Stimulated activated CD8-positive, alpha-beta memory T cell treated with anti-CD3 and anti-CD28 coated beads, Interleukin-2, amount 100 ng/mL, for 48 hours (primary cell): ENCODE measurements at regions not wholly inside any gene's neighbourhood (a gene's known extent, or its start where the extent isn't known, plus 50 kb on each side); places are given as distances from the start of the nearest gene placed in this dataset.
A peak's percentile ranks its signal among the peaks of the same experiment; 100 is the strongest.

Experiments used
- DNase-seq, 2 donors: peaks; one replicate each; pipeline ENCODE4 v3.0.0-alpha.2; 2020; ENCODE audit warnings: low read depth in 2 of 2

DNA sequence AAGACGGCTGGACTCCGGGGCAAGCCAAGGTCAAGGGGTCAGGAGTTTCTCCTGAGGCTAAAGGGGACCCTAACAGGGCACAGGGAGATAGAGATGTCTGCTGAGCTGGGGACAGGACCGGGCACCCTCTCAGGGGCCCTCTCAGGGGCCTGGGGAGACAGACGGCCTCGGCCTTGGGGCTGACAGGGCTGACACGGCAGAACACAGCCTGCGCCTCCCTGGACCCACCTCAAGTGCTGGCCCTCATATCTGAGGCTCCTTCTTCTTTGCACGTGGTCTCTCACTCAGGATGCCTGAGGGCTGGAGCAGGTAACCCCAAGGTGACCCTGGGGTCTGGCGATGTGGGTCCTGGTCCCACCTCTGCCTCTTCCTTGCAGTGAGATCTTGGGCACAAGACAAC is 186.9 kb upstream of the TNRC6C start:
- DNase-seq, result no peak

DNA sequence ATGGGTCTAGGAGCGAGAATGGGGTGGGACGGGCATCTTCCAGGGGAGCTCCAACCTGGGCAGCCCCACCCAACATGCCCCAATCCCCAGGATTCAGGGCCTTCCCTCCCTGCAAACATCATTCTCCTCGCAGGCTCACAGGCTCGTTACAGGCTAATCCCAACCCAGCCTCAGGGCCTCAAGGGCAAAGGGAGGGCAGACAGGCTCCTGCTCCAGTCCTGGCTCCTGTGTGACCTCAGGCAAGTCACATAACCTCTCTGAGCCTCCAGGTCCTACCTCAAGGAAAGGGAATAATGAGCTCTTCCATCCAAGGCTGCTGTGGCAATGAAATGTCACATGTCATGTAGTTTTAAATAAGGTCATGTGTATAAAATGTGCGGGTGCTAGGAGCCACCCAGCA is 186.5 kb upstream of the TNRC6C start:
- no peak for DNase-seq

DNA sequence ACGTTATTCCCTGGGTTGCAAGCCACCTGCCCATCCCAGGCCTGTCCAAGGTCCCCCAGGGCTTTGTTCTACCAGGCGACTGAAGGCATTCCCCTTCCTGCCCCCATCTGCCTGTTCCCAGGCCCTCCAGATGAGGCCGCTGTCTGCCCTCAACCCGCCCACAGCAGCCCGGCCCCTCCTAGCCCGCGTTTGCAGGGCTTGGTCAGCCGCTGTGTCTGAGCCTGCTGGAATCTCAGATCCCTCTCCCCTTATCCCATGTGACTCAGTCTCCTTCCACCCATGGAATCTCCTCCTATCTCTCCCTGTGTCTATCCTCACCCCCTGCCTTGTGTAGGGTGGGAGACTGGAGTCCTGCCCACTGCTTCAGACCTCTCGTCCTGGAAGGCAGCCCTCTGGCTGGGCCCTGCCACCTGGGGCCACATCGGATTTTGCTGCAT is 186.0 kb upstream of the TNRC6C start:
- DNase-seq, result peak; percentile 47 to 58

DNA sequence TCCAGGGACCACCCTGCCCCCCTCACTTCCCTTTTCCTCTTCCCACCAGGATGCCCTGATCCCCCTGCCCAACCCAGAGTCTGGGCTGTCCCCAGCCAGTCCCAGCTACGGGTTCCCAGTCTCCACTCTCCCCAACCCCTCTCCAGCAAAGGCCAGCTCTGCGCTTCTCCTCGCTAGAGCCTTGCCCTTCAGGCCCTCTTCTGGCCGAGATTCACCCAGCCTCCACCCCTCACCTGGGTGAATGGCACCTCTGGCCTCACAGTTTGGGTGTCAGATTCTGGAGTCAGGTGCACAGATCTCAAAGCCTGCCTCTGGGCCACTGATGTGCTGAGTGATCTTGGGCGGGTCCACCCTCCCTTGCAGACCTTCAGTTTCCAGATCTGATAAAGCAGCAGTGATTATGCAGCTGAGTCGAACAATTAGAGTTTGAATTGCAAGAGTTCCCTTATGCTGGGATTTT is 185.6 kb upstream of the TNRC6C start:
- DNase-seq, result no peak

DNA sequence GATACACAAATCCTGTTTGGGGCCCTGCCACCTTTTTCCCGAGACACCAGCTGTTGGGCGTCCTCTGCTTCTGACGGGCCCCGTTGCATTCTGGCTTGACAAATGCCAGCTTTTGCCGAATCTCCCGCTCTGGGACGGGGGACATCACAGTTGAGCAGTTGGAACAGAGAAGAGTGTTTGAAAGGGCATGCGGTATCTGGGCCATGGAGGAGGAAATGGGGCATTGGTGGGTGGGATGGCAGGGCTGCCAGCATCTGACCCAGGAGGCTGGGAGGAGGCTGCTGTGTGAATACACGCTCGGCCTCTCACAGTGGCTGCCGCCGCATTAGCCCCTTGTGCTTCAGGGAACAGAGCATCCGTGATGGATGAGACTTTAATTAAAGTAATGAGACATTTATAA is 184.3 kb upstream of the TNRC6C start:
- no peak for DNase-seq

DNA sequence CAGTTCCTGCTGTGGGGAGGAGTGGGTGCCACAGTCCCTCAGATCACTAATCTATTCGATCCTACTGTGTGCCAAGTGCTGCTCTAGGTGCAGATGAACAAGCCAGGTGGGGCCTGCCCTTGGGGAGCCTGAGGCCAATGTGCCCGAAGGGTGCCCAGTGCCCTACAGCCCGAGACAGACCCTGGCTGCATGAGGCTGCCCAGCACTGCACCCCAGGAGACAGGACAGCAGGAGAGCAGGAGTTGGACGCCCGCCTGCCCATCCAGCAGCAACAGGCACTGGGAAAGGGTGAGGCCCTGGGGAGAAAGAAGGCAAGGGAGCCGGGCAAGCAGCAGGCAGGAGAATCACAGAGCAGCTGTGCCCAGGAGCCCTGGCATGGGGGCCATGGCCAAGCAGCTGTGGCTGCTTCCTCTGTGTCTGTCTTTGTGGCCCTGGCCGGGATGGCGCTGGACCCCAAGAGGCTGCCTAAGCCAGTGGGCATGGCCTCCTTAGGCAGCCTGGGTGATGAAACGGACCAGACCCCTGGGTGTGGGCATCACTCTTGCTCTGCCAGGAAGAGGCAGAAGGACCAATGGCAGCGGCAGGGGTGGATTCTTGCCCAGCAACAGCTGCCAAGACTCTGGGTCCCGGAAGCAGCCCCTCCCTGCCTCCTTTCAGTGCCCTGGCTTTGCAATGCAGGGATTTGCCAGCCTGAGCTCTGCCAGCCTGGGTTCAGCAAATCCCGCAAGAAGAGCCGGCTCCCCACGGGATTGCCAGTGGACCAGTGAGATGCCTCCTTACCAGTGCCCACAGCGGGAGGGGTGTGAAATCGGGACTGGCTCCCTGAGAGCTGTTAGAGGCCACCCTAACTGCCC is 179.6 kb upstream of the TNRC6C start:
- DNase-seq, result no peak

DNA sequence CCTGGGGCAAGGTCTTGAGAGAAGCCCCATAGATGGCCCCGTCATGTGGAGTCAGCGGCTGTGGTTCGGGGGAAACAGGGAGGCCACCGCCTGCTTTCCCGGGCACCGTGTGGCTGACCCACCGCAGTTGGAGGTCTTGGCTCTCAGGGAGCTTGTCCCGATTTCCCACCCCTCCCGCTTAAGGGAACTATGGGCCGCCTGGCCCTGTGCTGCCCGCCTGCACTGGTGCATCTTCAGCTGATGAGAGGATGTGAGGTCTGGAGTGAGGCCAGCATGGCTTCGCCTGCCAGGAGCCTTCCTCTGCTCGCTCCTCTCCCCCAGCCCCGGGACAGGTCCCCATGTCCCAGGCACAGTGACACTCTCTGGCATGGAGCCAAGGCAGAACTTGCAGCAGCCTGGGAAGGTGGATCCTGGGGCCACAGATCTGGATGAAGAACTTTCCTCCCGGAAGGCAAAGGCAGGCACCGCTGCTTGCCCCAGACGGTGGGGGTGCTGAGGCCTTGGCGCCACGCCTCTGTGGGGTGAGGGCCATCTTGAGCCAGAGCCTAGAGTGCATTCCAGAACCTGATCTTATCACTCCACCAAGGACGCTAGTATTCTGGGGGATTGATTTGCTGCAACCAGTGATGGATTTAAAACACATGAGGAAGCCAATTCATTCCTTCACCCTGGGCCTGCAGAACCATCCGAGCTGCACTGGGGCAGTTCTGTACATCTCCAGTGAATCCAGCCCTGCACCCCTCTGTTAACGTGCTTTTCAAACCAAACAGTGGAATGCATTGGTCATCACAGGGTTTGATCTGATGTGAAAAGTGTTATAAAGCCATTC is 178.6 kb upstream of the TNRC6C start:
- no peak for DNase-seq

DNA sequence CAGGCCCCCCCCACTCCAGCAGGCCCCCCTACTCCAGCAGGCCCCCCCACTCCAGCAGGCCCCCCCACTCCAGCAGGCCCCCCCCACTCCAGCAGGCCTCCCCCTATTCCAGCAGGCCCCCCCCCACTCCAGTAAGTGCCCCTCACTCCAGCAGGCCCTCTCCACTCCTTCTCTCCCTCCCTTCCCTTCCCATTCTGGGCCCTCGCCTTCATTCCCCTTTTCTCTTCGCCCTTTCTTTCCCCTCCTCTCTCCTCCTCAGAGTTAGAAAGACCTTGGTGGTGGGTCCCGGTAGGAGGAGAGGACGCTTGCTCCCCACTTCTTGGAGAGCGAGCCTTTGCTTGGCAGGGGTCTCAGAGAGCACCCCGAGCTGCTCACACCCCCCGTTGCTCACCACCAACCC is 177.0 kb upstream of the TNRC6C start:
- no peak for DNase-seq

DNA sequence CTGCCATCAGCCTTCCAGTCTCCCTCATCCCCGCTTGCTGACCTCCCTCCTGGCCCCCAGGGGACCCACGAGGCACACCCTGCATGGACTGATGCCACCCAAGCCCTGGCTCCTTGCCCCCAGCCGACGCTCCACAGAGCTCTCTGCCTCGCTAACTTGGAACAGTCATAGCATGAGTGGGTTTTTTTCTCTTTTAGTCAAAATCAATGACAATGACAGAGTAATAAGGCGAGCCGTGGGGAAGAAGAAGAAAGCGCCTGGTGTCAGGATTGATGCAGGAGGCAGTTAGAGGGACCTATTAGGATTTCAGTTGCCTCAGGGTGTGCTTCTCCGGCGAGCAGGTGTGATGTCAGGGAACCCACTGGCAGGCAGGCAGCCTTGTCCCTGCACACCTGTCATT is 176.3 kb upstream of the TNRC6C start:
- no peak for DNase-seq

DNA sequence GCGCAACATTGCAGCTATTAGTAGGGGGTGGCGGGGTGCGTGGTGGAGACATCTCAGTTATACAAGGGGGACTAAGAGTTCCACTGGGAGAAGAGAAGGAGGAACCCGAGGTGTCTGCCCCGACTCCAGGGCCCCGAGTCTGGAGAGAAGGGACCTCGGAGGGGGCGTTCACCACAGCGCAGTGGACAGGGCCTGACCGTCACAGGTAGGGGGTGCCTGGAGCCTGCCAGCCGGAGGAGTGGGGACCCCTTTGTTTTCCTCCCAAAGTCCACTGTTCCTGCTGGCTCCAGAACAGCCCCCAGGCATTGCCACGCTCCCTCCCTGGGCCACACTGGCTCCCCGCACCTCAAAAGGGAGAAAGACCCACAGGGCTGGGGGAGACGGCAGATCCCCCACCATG is 175.9 kb upstream of the TNRC6C start:
- no peak for DNase-seq

DNA sequence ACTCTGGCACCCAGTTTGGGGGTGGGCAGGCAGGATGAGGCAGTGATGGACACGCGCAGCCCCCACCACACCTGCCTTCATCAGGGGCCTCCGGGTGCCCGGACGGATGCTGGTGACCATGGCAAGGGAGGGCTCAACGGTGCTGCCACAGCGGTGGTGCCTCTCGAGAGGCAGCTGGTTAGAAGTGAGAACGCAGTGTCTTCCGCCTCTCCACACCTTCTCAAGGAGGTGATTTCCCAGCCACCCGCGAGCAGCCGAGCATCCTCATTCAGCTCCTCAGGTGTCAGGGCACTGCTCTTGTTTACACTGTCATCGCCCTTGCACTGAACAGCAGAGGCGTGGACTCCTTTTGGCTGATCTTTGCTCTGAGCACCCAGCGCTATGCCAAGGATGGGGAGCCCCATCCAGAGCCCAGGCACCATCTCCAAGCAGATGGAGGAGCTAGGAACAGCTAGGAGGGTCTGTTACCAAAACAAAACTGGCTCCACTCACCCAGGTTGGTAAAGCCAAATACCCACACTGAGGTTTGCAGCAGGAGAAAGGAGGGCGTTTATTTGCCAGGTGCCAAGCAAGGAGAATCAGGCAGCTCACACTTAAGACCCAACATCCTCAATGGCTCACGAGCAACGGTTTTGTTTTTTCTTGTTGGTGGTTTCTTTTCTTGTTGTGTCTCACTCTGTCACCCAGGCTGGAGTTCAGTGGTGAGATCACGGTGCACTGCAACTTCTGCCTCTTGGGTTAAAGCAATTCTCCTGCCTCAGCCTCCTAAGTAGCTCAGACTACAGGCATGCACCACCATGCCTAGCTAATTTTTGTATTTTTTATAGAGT is 174.3 kb upstream of the TNRC6C start:
- peak; percentile 32 to 34 for DNase-seq

DNA sequence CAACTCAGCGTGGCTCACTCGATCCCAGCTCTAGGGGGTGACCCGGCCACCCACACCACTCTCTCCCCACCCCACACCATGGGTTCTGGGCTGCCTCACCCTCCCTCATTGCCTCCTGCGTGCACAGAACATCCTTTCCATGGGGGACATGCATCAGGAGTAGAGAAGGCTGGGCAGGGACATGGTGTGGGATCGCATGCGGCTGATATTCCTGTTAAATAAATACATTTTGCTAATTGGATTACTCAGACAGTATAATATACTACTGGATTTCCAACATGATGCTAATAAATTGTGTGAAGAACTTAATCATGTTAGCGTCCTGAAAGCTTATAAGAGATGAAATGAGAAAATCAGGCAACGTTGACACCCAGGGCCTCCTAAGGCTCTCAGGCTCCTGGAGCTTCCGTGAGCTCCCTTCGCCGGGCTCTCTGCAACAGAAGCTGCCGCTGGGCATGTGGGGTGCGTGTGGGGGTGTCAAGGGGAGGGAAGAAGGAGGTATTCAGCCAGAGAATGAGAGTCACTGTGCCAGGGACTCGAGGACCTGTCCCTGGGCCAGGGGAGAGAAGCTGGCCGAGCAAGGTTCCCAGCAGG is 173.1 kb upstream of the TNRC6C start:
- DNase-seq, result no peak

DNA sequence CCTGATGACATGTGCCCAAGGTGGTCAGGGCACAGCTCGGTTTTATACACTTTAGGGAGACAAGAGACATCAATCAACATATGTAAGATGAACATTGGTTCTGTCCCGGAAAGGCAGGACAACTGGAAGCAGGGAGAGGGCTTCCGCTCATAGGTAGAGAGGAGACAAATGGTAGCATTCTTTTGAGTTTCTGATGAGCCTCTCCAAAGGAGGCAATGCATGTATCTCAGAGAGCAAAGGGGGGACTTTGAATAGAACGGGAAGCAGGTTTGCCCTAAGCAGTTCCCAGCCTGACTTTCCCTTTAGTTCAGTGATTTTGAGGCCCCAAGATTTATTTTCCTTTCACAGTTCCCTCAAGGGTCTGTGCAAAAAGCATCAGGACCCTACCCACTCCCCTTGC is 172.4 kb upstream of the TNRC6C start:
- no peak for DNase-seq

DNA sequence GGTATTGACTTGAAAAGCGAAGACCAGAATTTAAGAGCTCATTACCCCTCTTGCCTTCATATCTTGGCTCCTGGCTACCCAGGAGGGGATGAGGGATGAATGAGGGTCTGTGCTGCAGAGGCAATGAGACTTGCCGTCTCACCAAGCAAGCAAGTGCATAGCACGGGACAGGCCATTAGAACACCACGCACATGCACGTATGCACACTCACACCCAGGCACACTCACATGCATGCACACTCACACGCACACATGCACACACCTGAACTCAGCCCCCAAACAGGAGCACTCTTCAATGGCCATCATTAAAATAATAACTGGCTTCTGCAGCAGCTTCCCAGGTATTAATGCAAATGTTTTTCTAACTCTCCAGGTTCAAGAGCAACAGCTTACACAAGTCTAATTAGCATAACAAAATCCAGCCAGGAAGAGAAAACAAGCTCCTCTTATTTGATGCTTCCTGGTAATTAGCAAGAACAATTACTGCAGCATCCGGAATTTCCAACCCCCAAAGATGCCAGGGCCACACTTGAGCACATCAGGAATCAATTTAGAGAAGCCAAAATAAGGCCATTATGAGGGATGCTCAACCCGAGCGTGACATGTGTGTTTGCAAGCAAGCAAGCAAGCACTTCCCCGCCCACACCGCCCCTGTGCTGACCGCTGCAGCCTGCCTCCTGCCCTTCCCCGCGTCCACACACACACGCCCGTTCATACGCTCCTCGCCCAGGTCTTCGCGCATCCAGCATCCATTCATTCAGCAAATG is 171.6 kb upstream of the TNRC6C start:
- no peak for DNase-seq

DNA sequence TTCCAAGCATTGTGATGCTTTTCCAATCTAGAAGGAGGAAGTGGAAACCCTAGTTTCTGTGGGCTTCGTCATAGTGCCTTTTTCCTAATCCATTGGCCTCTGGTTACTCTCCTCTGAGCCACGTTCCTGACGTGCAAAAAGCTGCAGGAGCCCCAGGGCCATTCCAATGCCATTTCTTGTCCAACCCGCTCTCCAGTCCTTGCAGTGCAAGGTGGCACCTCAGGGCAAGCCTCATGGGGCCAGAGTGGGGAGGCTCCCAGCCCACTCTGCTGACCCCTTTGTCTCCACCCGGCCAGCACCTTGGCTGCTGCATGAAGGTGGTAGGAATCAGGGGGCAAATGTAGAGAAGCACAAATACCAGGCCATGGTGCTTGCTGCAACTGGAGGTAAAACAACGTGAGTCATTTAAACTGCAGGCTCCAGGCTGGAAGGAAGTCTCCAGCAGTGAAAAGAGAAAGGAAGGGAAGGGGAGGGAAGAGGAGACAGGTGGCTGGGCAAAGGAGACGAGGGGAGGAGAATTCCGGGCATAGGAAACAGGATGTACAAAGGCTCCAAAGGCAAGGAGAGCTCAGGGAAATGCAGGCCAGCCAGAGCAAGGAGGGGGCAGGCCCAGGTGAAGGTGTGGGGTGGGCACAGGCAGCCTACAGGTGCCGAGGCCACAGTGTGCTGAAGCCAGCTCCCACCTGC is 168.2 kb upstream of the TNRC6C start:
- DNase-seq, result no peak

DNA sequence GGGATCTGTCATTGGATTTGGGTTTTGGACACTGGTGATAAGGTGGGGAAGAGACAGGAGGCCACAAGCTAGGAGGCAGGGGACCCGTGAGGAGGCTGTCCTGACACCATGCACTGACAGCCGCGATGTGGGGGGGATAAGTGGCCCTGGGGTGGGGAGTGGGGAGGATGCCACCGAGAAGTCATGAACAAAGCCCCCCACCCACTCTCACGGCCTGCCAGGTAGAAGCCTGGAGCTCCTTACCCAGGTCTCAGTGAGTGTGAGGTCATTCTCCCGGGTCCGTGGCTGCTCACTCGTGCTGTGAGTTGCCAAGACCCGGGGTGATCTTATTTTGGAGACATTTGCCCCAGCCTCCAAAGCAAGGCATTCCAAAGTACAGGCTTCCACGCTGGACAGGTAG is 165.9 kb upstream of the TNRC6C start:
- no peak for DNase-seq

DNA sequence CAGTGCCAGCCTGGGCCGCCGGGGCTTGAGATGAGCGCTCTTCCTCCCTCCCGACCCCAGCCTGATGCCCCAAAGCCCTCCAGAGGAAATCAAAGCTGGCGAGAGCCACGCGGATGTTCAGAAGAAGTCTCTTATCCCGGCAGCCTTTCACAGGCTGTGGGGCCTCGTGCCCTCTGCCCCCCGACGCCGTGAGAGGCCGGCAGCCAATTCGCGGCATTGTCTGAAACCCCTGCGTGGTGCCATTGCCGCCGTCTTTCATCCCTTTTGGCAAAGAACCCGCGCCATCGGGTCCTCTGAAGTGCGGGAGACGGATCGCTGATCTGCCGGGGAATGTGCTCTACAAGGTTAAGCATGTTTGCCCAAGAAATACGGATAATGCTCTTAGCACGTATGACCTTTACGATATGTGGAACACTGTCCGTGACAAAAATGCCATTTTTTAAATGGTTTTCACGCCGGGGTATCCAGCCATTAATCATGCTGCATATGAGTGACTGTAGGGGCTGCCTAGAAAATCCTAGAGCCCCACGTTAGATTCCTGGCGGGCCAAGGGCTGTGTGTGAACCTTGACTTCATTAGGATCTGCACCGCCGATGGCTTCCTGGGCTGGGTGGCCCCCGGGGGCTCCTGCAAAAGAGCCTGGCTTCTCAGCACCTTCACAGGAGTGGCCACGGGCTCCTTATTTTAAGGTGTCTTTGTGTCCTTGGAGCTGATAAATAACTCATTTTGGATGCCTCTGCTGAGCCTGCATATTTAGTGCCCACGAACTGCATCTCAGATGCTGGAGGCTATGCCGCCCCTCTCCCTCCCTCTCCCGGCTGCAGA is 165.1 kb upstream of the TNRC6C start:
- DNase-seq, result no peak

DNA sequence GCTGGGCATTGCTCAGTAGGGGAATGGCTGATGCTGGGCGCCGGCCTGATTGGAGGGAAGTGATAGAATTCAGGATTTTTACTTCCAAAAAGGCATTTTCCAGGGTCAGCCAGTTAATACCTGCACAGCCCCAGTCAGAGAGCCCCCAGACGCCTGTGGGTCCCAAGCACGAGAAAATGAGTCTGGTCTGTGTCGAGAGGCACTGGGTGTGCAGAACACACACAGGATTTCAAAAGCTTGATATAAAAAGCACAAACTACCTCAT is 164.6 kb upstream of the TNRC6C start:
- DNase-seq, result no peak

DNA sequence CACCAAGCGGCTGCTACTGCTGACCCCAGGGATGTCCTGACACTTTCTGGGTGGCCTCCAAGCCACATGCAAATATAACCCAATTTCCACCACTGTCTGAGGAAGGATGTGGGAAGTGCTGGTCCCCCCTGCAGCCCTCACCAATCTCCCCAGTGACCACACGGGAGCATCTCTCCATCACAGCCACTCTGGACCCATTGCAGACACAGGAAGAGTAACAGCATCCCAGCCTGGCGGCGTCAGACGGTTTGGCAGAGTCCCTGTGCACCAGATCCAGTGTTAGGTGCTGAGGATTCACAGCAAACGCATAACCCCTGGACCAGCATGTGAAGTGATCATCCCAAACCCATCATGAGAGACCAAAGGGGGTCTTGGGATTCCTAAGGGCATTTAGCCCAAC is 163.7 kb upstream of the TNRC6C start:
- DNase-seq, result no peak

DNA sequence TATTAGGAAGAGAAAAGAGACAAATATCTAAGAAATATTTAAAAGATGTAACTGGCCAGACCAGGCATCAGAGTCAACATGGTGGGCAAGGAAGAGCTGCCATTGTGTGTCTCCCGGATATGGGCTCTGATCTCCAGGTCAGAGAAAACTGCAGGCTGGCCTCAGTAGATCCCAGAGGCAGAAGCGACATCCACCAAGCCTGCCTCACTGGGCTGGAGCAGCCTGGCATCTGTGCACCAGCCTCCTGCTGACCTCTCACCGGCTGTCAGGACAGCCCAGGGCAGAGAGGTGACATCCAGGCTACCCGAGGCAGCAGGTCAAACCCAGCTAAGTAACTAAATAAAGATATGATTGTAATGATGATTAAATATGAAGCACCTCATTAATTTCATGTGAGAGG is 162.8 kb upstream of the TNRC6C start:
- DNase-seq, result no peak
